ENCODE measurements at regions not wholly inside any gene's neighbourhood (a gene's known extent, or its start where the extent isn't known, plus 50 kb on each side); places are given as distances from the start of the nearest gene placed in this dataset.

DNA sequence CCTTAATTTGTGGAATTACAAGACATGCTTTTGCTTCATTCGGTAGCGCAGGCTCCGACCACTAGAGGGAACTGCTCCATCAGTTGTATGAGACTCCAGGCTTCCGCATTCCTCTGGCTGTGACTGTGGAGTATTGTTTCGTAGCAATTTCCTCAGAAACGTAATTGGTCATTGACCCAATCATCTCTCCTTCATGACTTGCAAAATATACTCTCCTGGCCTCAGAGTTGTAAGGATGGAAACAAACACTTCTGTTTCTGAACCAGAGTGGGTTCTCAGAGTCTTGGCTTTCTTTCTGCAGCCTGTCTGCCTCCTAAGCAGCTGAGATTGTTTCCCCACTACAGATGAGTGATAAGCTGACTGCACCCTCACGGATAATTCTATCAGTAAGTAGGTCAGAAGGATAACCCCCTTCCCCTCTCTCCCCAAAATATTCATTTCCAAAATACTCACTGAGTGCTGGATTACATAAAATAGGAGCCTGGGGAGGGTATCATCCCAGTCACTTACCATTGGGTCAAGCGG is 146.8 kb upstream of the ZC3H12C start:
- Histone ChIP-seq H3K4me1 (peaks cover 0 to 5% of the 10 kb centered on the region in 2 donors), H3K27me3 (no peaks in the 10 kb centered on the region), H3K27ac (peak overlapping the region; percentile 20 to 64), H3K9me3 (no peaks in the 10 kb centered on the region), H3K36me3 (no peaks in the 10 kb centered on the region), H3K4me3 (peak overlapping the region in 1 of 2 donors; percentile 33)
- TF ChIP-seq, protein P1, sequence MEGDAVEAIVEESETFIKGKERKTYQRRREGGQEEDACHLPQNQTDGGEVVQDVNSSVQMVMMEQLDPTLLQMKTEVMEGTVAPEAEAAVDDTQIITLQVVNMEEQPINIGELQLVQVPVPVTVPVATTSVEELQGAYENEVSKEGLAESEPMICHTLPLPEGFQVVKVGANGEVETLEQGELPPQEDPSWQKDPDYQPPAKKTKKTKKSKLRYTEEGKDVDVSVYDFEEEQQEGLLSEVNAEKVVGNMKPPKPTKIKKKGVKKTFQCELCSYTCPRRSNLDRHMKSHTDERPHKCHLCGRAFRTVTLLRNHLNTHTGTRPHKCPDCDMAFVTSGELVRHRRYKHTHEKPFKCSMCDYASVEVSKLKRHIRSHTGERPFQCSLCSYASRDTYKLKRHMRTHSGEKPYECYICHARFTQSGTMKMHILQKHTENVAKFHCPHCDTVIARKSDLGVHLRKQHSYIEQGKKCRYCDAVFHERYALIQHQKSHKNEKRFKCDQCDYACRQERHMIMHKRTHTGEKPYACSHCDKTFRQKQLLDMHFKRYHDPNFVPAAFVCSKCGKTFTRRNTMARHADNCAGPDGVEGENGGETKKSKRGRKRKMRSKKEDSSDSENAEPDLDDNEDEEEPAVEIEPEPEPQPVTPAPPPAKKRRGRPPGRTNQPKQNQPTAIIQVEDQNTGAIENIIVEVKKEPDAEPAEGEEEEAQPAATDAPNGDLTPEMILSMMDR (IDR thresholded peaks at IDR 0.05): peak; percentile 91 to 95
- peak; percentile 95 for DNase-seq (ENCODE audit: low spot score)

DNA sequence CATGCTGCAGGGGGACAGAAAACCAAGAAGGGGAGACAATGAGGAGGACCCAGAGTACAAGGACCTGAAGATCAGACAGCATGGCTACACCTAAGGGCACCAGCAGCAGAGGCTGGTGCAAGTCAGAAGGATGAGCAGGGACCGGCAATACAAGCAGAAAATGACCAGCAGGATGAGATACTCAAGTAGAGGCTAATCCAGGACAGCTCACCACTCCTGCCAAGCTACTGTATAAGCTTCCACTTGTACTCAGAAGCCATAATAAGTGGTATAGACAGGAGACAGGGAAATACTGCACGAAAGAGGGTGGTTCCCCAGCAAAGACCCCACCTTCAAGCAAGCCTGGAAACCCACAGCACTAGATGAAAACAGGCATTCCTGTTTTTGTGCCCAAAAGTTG is 138.7 kb upstream of the ZC3H12C start:
- no peaks in the 10 kb centered on the region for H3K9me3 ChIP-seq
- TF ChIP-seq, protein P1 (IDR thresholded peaks at IDR 0.05): no peak
- no peaks in the 10 kb centered on the region for H3K27me3 ChIP-seq
- H3K4me3 ChIP-seq: no peak overlapping the region
- no peak for DNase-seq (ENCODE audit: low spot score)
- no peaks in the 10 kb centered on the region for H3K4me1 ChIP-seq
- no peaks in the 10 kb centered on the region for H3K36me3 ChIP-seq
- no peak overlapping the region for H3K27ac ChIP-seq

DNA sequence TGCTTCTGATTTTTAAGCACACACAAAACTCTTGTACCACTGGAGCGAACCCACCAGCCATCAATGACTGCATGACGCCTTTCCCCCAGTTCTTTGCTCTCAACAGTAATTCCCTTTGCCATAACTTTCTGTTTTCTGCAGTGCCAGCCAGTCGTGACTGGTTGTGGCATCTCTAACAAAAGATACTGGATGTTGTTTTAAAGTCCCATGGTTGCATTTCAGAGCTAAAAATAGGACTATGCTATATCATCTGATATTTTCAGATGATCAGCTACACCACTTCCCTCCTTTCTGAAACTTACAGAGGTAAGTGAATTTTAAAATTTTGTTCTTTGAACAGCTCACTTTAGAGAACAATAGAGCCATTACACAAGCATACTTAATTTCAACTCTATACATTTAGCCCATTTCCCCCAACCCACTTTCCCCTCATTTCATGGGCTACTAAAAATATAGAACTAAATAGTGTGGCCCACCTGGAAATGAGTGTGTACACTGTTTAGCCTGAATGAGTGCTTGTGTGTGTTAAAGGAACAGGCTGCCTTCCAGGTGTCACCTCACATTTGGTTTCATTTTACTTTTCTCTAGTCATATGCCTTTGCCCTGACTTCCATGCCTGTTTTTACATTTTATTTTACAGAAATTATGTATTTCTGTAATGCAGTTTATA is 136.9 kb upstream of the ZC3H12C start:
- Histone ChIP-seq H3K27ac (no peak overlapping the region), H3K4me3 (no peak overlapping the region), H3K36me3 (no peaks in the 10 kb centered on the region), H3K4me1 (no peaks in the 10 kb centered on the region), H3K27me3 (no peaks in the 10 kb centered on the region), H3K9me3 (no peaks in the 10 kb centered on the region)
- no peak for DNase-seq (ENCODE audit: low spot score)
- TF ChIP-seq, protein P1 (IDR thresholded peaks at IDR 0.05): no peak

DNA sequence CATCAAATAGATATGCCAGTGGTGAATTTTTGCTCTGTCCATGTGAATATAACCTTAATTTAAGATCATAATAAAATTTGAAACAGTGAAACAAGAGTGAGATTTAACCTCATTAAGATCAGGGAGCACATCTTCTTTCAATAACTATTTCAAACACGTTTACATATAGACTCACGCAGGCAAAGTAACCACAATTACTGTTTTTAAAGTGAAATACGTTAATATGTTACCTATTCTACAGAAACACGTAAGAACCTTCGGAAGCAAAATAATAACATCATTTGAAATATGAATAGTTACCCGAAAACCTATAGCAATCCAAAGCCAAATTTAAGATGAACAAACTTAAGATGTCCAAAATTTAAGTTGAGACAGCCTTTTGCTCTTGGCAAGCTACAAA is 136.2 kb upstream of the ZC3H12C start:
- TF ChIP-seq, protein P1 (IDR thresholded peaks at IDR 0.05): no peak
- H3K27me3 ChIP-seq: no peaks in the 10 kb centered on the region

DNA sequence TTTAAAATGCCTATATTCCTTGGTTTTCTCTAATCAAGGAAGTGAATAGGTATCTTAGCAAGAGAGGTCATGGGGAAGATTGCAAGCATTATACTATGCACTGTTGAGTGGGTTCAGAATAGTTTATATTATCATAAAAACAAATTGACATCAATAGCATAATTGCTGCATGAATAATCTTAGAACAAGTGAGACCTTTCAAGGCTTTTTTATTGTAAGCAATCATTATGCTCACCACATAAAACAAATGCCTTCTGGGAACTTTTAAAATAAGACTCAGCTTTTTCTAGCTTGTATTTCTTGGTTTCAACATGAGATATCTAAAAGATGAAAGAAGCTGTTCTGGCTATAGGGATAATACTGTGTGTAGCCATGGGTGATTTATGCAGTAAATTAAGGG is 135.6 kb upstream of the ZC3H12C start:
- no peak for DNase-seq (ENCODE audit: low spot score)
- Histone ChIP-seq H3K9me3 (no peaks in the 10 kb centered on the region), H3K36me3 (no peaks in the 10 kb centered on the region), H3K4me1 (no peaks in the 10 kb centered on the region), H3K27ac (no peak overlapping the region), H3K27me3 (no peaks in the 10 kb centered on the region), H3K4me3 (no peak overlapping the region)
- TF ChIP-seq, protein P1 (IDR thresholded peaks at IDR 0.05): no peak

More for the DNA sequence above, 136.2 kb upstream of the ZC3H12C start:
- Histone ChIP-seq H3K4me1 (no peaks in the 10 kb centered on the region), H3K4me3 (no peak overlapping the region), H3K36me3 (no peaks in the 10 kb centered on the region), H3K9me3 (no peaks in the 10 kb centered on the region), H3K27ac (no peak overlapping the region)
- DNase-seq (ENCODE audit: low spot score): no peak
